ENCODE measurements at regions not wholly inside any gene's neighbourhood (a gene's known extent, or its start where the extent isn't known, plus 50 kb on each side); places are given as distances from the start of the nearest gene placed in this dataset.

GRCh38 chr3:132818251-132818650 is 96.0 kb upstream of the NPHP3 start:
- Histone ChIP-seq H3K4me1 (ENCODE audit: insufficient read depth, low read length) (no peaks in the 10 kb centered on the region), H3K9me2 (replicated peaks; ENCODE audit: low read length) (no peaks in the 10 kb centered on the region), H3F3A (ENCODE audit: low read length, unreplicated experiment) (no peaks in the 10 kb centered on the region), H4K20me1 (ENCODE audit: low read length) (no peaks in the 10 kb centered on the region), H3K9me3 (ENCODE audit: low read length) (no peaks in the 10 kb centered on the region), H3K27me3 (ENCODE audit: low read length) (no peaks in the 10 kb centered on the region), H3K79me2 (ENCODE audit: low read length) (no peaks in the 10 kb centered on the region), H3K4me2 (ENCODE audit: low read length) (no peak overlapping the region), H2AFZ (ENCODE audit: low read length) (no peak overlapping the region), H3K27ac (ENCODE audit: low read length) (no peak overlapping the region), H3K4me3 (ENCODE audit: low read length) (no peak overlapping the region), H3K36me3 (ENCODE audit: low read depth, low read length) (no peaks in the 10 kb centered on the region), H3K9ac (ENCODE audit: low read length) (no peak overlapping the region)
- DNase-seq (no peak), ATAC-seq (no peak)
- no peak for TF ChIP-seq CTCF (conservative IDR thresholded peaks at IDR 0.05; ENCODE audit: low read depth, low read length)
- no peak for TF ChIP-seq EZH2phosphoT487 (IDR thresholded peaks at IDR 0.05; ENCODE audit: borderline replicate concordance, low read length)
- no peak for TF ChIP-seq EZH2 (IDR thresholded peaks at IDR 0.05; ENCODE audit: low read length, unreplicated experiment)
- intact Hi-C loops (cut with micrococcal nuclease): no loop called here
- BruUV-seq (replicated peaks): no TSS peak
- CTCF ChIA-PET: no interaction called here
- POLR2A ChIA-PET (ENCODE audit: unreplicated experiment): no interaction called here

- no peaks in the 10 kb centered on the region for H3K9me2 ChIP-seq (replicated peaks; ENCODE audit: low read length)
- BruUV-seq (replicated peaks): no TSS peak
- no peak for ATAC-seq
These were observed 95.5 kb upstream of the NPHP3 start for GRCh38 chr3:132817646-132818177.

More at GRCh38 chr3:132817646-132818177, 95.5 kb upstream of the NPHP3 start:
- no peak overlapping the region for H2AFZ ChIP-seq (ENCODE audit: low read length)
- TF ChIP-seq CTCF (conservative IDR thresholded peaks at IDR 0.05; ENCODE audit: low read depth, low read length): no peak
- TF ChIP-seq EZH2 (IDR thresholded peaks at IDR 0.05; ENCODE audit: low read length, unreplicated experiment): no peak
- no peak for TF ChIP-seq EZH2phosphoT487 (IDR thresholded peaks at IDR 0.05; ENCODE audit: borderline replicate concordance, low read length)
- no peaks in the 10 kb centered on the region for H3K27me3 ChIP-seq (ENCODE audit: low read length)
- H3K36me3 ChIP-seq (ENCODE audit: low read depth, low read length): no peaks in the 10 kb centered on the region
- H3K4me2 ChIP-seq (ENCODE audit: low read length): no peak overlapping the region
- intact Hi-C loops (cut with micrococcal nuclease): no loop called here
- CTCF ChIA-PET: no interaction called here
- no peak for DNase-seq
- no peaks in the 10 kb centered on the region for H4K20me1 ChIP-seq (ENCODE audit: low read length)
- no peak overlapping the region for H3K27ac ChIP-seq (ENCODE audit: low read length)
- no peak overlapping the region for H3K9ac ChIP-seq (ENCODE audit: low read length)
- no peaks in the 10 kb centered on the region for H3K9me3 ChIP-seq (ENCODE audit: low read length)
- no peak overlapping the region for H3K4me3 ChIP-seq (ENCODE audit: low read length)
- POLR2A ChIA-PET (ENCODE audit: unreplicated experiment): no interaction called here
- no peaks in the 10 kb centered on the region for H3K79me2 ChIP-seq (ENCODE audit: low read length)
- H3K4me1 ChIP-seq (ENCODE audit: insufficient read depth, low read length): no peaks in the 10 kb centered on the region
- H3F3A ChIP-seq (ENCODE audit: low read length, unreplicated experiment): no peaks in the 10 kb centered on the region
